CD14-positive monocyte (primary cell): ENCODE measurements at regions not wholly inside any gene's neighbourhood (a gene's known extent, or its start where the extent isn't known, plus 50 kb on each side); places are given as distances from the start of the nearest gene placed in this dataset.

Source experiments
- DNase-seq, 3 donors: peaks; one replicate each; pipeline ENCODE4 v3.0.0-alpha.2; 2011 to 2022
- H2AFZ ChIP-seq: 2 replicates; pipeline ENCODE4 v1.6.0; 2012; ENCODE audit warnings: mild to moderate bottlenecking, low read depth, low read length, inconsistent platforms; ENCODE audit not compliant: insufficient read depth, poor library complexity, severe bottlenecking
- H3K27ac ChIP-seq, 2 donors: 1 replicate in 1 of 2; 2 replicates in 1 of 2; pipeline ENCODE4 v1.5.1; 2012 to 2013; ENCODE audit warnings: low read length in 2 of 2, control low read depth in 1 of 2, inconsistent platforms in 1 of 2, low read depth in 1 of 2, mild to moderate bottlenecking in 1 of 2
- H3K27me3 ChIP-seq, 2 donors: one replicate each; pipeline versions ENCODE4 v1.6.0 to v1.6.1; 2011 to 2013; ENCODE audit warnings: low read length in 2 of 2; ENCODE audit not compliant: control insufficient read depth in 2 of 2, insufficient read depth in 2 of 2
- H3K36me3 ChIP-seq, 2 donors: replicated peaks in 1 of 2; 1 replicate in 1 of 2; 2 replicates in 1 of 2; pipeline versions ENCODE4 v1.5.1 to v1.6.1; 2012 to 2013; ENCODE audit warnings: low read length in 2 of 2, control low read depth in 1 of 2, inconsistent platforms in 1 of 2, mild to moderate bottlenecking in 1 of 2; ENCODE audit not compliant: insufficient read depth in 2 of 2, control insufficient read depth in 1 of 2
- H3K4me1 ChIP-seq, 2 donors: 1 replicate in 1 of 2; 2 replicates in 1 of 2; pipeline versions ENCODE4 v1.5.1 to v1.6.1; 2012 to 2013; ENCODE audit warnings: low read length in 2 of 2, control low read depth in 1 of 2, inconsistent platforms in 1 of 2, mild to moderate bottlenecking in 1 of 2, moderate library complexity in 1 of 2; ENCODE audit not compliant: insufficient read depth in 2 of 2, control insufficient read depth in 1 of 2
- H3K4me2 ChIP-seq: replicated peaks from 2 replicates; pipeline ENCODE3; 2012; ENCODE audit warnings: low read length, moderate library complexity, mild to moderate bottlenecking; ENCODE audit not compliant: poor library complexity, severe bottlenecking; ENCODE audit errors: extremely low read depth
- H3K4me3 ChIP-seq, 3 experiments: fragments of 200-600 bp in 1 of 3; sonication (generic) in 1 of 3; replicated peaks in 1 of 3; 1 replicate in 2 of 3; 2 replicates in 1 of 3; pipeline ENCODE4 v1.5.1; 2011 to 2013; ENCODE audit warnings: low read length in 3 of 3, mild to moderate bottlenecking in 3 of 3, control low read depth in 2 of 3, low read depth in 2 of 3, inconsistent platforms in 1 of 3, moderate library complexity in 1 of 3
- H3K79me2 ChIP-seq: 2 replicates; pipeline ENCODE4 v1.6.0; 2012; ENCODE audit warnings: mild to moderate bottlenecking, control low read depth, inconsistent platforms, low read length, moderate library complexity; ENCODE audit not compliant: insufficient read depth
- H3K9ac ChIP-seq: 2 replicates; pipeline ENCODE4 v1.6.0; 2017; ENCODE audit warnings: low read length, mild to moderate bottlenecking; ENCODE audit not compliant: insufficient read depth, poor library complexity, severe bottlenecking
- H3K9me3 ChIP-seq, 2 donors: replicated peaks in 1 of 2; 1 replicate in 1 of 2; 2 replicates in 1 of 2; pipeline versions ENCODE4 v1.5.1 to v1.6.1; 2012 to 2013; ENCODE audit warnings: low read length in 2 of 2, control low read depth in 1 of 2; ENCODE audit not compliant: control insufficient read depth in 1 of 2, insufficient read depth in 1 of 2
- H4K20me1 ChIP-seq: 2 replicates; pipeline ENCODE4 v1.6.0; 2012; ENCODE audit warnings: mild to moderate bottlenecking, low read length, control low read depth, moderate library complexity; ENCODE audit not compliant: insufficient read depth
- H3K27ac Mint-ChIP-seq, 7 donors: one replicate each; pipeline ENCODE4 v1.8.0; 2020; ENCODE audit warnings: mild to moderate bottlenecking in 7 of 7, mixed read lengths in 7 of 7, moderate library complexity in 6 of 7, inconsistent platforms in 2 of 7
- H3K27me3 Mint-ChIP-seq, 3 donors: one replicate each; pipeline ENCODE4 v1.8.0; 2021 to 2022; ENCODE audit warnings: low read depth in 3 of 3, mild to moderate bottlenecking in 3 of 3, mixed read lengths in 3 of 3, moderate library complexity in 3 of 3, inconsistent platforms in 1 of 3
- H3K36me3 Mint-ChIP-seq, 2 donors: one replicate each; pipeline ENCODE4 v1.8.0; 2020; ENCODE audit warnings: mixed read lengths in 2 of 2, inconsistent platforms in 1 of 2, mild to moderate bottlenecking in 1 of 2
- H3K4me1 Mint-ChIP-seq: one replicate; pipeline ENCODE4 v1.8.0; 2020; ENCODE audit warnings: mild to moderate bottlenecking, mixed read lengths
- H3K4me3 Mint-ChIP-seq, 2 donors: one replicate each; pipeline ENCODE4 v1.8.0; 2020; ENCODE audit warnings: mild to moderate bottlenecking in 2 of 2, mixed read lengths in 2 of 2, moderate library complexity in 1 of 2
- H3K9me3 Mint-ChIP-seq, 7 donors: one replicate each; pipeline ENCODE4 v1.8.0; 2020 to 2022; ENCODE audit warnings: mixed read lengths in 7 of 7, mild to moderate bottlenecking in 6 of 7, moderate library complexity in 6 of 7, inconsistent platforms in 2 of 7
- CTCF ChIP-seq: fragments of 200-600 bp; IDR thresholded peaks from one replicate; pipeline ENCODE4 v1.8.0; 2022; ENCODE audit warnings: antibody characterized with exemption, mild to moderate bottlenecking
- WGBS: methylation state at CpG from one replicate; pipeline ENCODE4 v1.1.5; 2013; ENCODE audit warnings: missing lambda C conversion rate; ENCODE audit not compliant: insufficient coverage; 5-methylcytosine and 5-hydroxymethylcytosine counted together
- intact Hi-C, 2 donors: fragments of 100-400 bp; cut with micrococcal nuclease; formaldehyde crosslinking; loops; one replicate each; pipeline versions ENCODE4 v1.15.0 to v1.15.1; 2023

- no peak for DNase-seq
- no peak for TF ChIP-seq CTCF
- no peak overlapping the region for H3K9ac ChIP-seq
- H3K9me3 ChIP-seq = no peaks in the 10 kb centered on the region
- H3K27ac ChIP-seq = no peak overlapping the region
- H4K20me1 ChIP-seq = no peaks in the 10 kb centered on the region
- intact Hi-C loops = no loop called here
- Mint-ChIP-seq H3K27ac (no peak overlapping the region), H3K4me1 (peaks cover 24% of the 10 kb centered on the region), H3K9me3 (no peaks in the 10 kb centered on the region), H3K36me3 (no peaks in the 10 kb centered on the region), H3K27me3 (peaks cover 2 to 10% (median 7%) of the 10 kb centered on the region in 3 donors), H3K4me3 (no peak overlapping the region)
- WGBS = 100% methylated on average over 2 of the region's 5 CpGs
- no peak overlapping the region for H2AFZ ChIP-seq
- no peaks in the 10 kb centered on the region for H3K36me3 ChIP-seq
- H3K4me1 ChIP-seq = peaks cover 8 to 17% of the 10 kb centered on the region in 2 donors
- no peak overlapping the region for H3K4me3 ChIP-seq
- H3K4me2 ChIP-seq = no peak overlapping the region
- H3K27me3 ChIP-seq = no peaks in the 10 kb centered on the region
- no peaks in the 10 kb centered on the region for H3K79me2 ChIP-seq
Observed at GRCh38 chr10:78210548-78210947, 176.9 kb downstream of the RPS24 start.

DNA sequence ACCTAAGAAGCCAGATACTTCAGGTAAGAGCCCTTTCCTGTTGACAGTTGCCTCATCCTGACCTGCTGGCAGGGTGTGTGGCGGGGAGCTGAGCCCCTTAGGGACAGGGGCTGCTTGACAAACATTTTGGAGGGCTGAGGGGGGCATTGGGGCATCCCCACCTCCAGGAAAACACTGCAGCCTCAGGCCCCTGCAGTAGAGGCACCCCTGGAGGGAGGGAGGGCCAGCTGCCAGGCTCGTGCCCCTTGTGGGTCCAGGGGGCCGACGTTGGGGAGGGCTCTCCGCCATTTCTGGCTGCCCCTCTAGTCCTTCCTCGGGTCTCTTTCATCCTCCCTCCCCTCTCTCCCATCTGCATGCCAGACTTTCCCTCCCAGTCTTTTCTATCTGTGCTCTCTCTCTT lies 177.3 kb downstream of the RPS24 start:
- intact Hi-C loops = no loop called here
- no peaks in the 10 kb centered on the region for H3K79me2 ChIP-seq
- H4K20me1 ChIP-seq = no peaks in the 10 kb centered on the region
- H3K9me3 ChIP-seq = no peaks in the 10 kb centered on the region
- WGBS = 78% methylated on average over 1 of the region's 6 CpGs
- H3K4me2 ChIP-seq = no peak overlapping the region
- H3K4me3 ChIP-seq = no peak overlapping the region
- Mint-ChIP-seq H3K4me3 (no peak overlapping the region), H3K27ac (no peak overlapping the region), H3K36me3 (no peaks in the 10 kb centered on the region), H3K27me3 (peaks cover 6 to 10% (median 7%) of the 10 kb centered on the region in 3 donors), H3K4me1 (peaks cover 25% of the 10 kb centered on the region), H3K9me3 (no peaks in the 10 kb centered on the region)
- no peak for DNase-seq
- no peaks in the 10 kb centered on the region for H3K36me3 ChIP-seq
- peaks cover 12 to 18% of the 10 kb centered on the region in 2 donors for H3K4me1 ChIP-seq
- no peak for TF ChIP-seq CTCF
- no peaks in the 10 kb centered on the region for H3K27me3 ChIP-seq
- no peak overlapping the region for H3K27ac ChIP-seq
- no peak overlapping the region for H3K9ac ChIP-seq
- H2AFZ ChIP-seq = no peak overlapping the region
